ENCODE measurements at regions not wholly inside any gene's neighbourhood (a gene's known extent, or its start where the extent isn't known, plus 50 kb on each side); places are given as distances from the start of the nearest gene placed in this dataset.

- in situ Hi-C loops (cut with HindIII; ENCODE audit: low pct_unique_long_range_greater_than_20kb, low sequenced_read_pairs): no loop called here
- Histone ChIP-seq H3K27me3 (ENCODE audit: control insufficient read depth, insufficient read depth, low read length) (no peaks in the 10 kb centered on the region), H3K4me3 (ENCODE audit: low read depth in 2 of 2, low read length in 2 of 2) (no peak overlapping the region), H3K4me1 (ENCODE audit: control insufficient read depth, insufficient read depth, low read length) (no peaks in the 10 kb centered on the region), H3K36me3 (ENCODE audit: control insufficient read depth, insufficient read depth, low read length) (no peaks in the 10 kb centered on the region), H3K9me3 (ENCODE audit: control insufficient read depth, insufficient read depth, low read depth, low read length) (no peaks in the 10 kb centered on the region; the same call in 1 of the 2 replicates), H3K27ac (ENCODE audit: low read length) (no peak overlapping the region)
- TF ChIP-seq CTCF (IDR thresholded peaks at IDR 0.05): no peak
- DNase-seq (ENCODE audit: low read depth, low spot score): no peak
- POLR2A ChIA-PET: no interaction called here
- CTCF ChIA-PET: no interaction called here
- intact Hi-C loops (cut with micrococcal nuclease; ENCODE audit: unreplicated experiment): no loop called here
- no peak for ATAC-seq
- no TSS peak for BruUV-seq (replicated peaks)
These were observed 274.9 kb upstream of the CADM1 start for GRCh38 chr11:115778928-115779650.

GRCh38 chr11:115776916-115777315 lies 272.7 kb upstream of the CADM1 start:
- BruUV-seq (replicated peaks): no TSS peak
- ChIA-PET CTCF (no interaction called here), POLR2A (no interaction called here)
- in situ Hi-C loops (cut with HindIII; ENCODE audit: low pct_unique_long_range_greater_than_20kb, low sequenced_read_pairs) (no loop called here), intact Hi-C loops (cut with micrococcal nuclease; ENCODE audit: unreplicated experiment) (no loop called here)
- Histone ChIP-seq H3K36me3 (ENCODE audit: control insufficient read depth, insufficient read depth, low read length) (no peaks in the 10 kb centered on the region), H3K9me3 (ENCODE audit: control insufficient read depth, insufficient read depth, low read depth, low read length) (no peaks in the 10 kb centered on the region), H3K27ac (ENCODE audit: low read length) (no peak overlapping the region), H3K27me3 (ENCODE audit: control insufficient read depth, insufficient read depth, low read length) (no peaks in the 10 kb centered on the region), H3K4me3 (ENCODE audit: low read depth in 2 of 2, low read length in 2 of 2) (no peak overlapping the region), H3K4me1 (ENCODE audit: control insufficient read depth, insufficient read depth, low read length) (no peaks in the 10 kb centered on the region)
- no peak for TF ChIP-seq TCF7L2 (IDR thresholded peaks at IDR 0.05; ENCODE audit: low read depth, low read length)
- no peak for TF ChIP-seq POLR2AphosphoS5 (IDR thresholded peaks at IDR 0.05; ENCODE audit: low read depth, low read length)
- no peak for TF ChIP-seq CTCF (IDR thresholded peaks at IDR 0.05)
- no peak for TF ChIP-seq SIN3A (IDR thresholded peaks at IDR 0.05; ENCODE audit: borderline replicate concordance, insufficient read depth, low read depth, low read length)
- TF ChIP-seq REST (IDR thresholded peaks at IDR 0.05; ENCODE audit: insufficient read depth in 1 of 2, low read depth in 2 of 2, low read length in 1 of 2): no peak
- no peak for ATAC-seq
- no peak for DNase-seq (ENCODE audit: low read depth, low spot score)
